GM12878 (cell line): ENCODE measurements at regions not wholly inside any gene's neighbourhood (a gene's known extent, or its start where the extent isn't known, plus 50 kb on each side); places are given as distances from the start of the nearest gene placed in this dataset.

Source experiments
- ATAC-seq: fragments of 200-7000 bp; cut with Tn5 transposase; 3 replicates; pipeline ENCODE4 v1.9.1; 2020; ENCODE audit warnings: mild to moderate bottlenecking, moderate library complexity
- BruUV-seq: library from RNA; stranded (reverse); fragments of 400-500 nt; replicated peaks from 2 replicates; lab custom pipeline; 2021; lab: Mats Ljungman, UMichigan
- CTCF ChIA-PET: fragments of 300-600 bp; sonication (Branson Sonifier 250); formaldehyde crosslinking; extraction: SDS; loops from one replicate; lab custom pipeline; 2021; ENCODE audit warnings: inconsistent platforms; lab: Yijun Ruan, JAX
- POLR2A ChIA-PET: fragments of 350-600 bp; formaldehyde crosslinking; extraction: SDS; loops from one replicate; lab custom pipeline; 2021; ENCODE audit warnings: inconsistent platforms; lab: Charles Lee
- RAD21 ChIA-PET: fragments of 300-600 bp; sonication (Branson Sonifier 250); formaldehyde crosslinking; loops from one replicate; lab custom pipeline; 2023; ENCODE audit warnings: antibody characterized with exemption; ENCODE audit not compliant: unreplicated experiment; lab: Charles Lee
- SMC1A ChIA-PET: fragments of 300-600 bp; sonication (Branson Sonifier 250); formaldehyde crosslinking; loops from one replicate; lab custom pipeline; 2023; ENCODE audit not compliant: unreplicated experiment, uncharacterized antibody; lab: Charles Lee
- DNase-seq: peaks from one replicate; pipeline ENCODE4 v3.0.0-alpha.2; 2011; ENCODE audit warnings: low read depth, low spot score
- FAIRE-seq: peaks from 3 replicates; lab custom pipeline; 2011; peaks lifted over from hg19 to GRCh38; lab: Jason Lieb, UNC
- H2AFZ ChIP-seq: 2 replicates; pipeline ENCODE4 v1.6.0; 2011; ENCODE audit warnings: low read depth, low read length, control low read depth; ENCODE audit not compliant: control insufficient read depth
- H3K27ac ChIP-seq: 2 replicates; pipeline ENCODE4 v1.5.1; 2011; ENCODE audit warnings: control low read depth; ENCODE audit not compliant: control insufficient read depth, insufficient read depth
- H3K27me3 ChIP-seq, 2 experiments: replicated peaks in 1 of 2; 2 replicates each; pipeline versions ENCODE4 v1.6.0 to v1.6.1; 2011; ENCODE audit warnings: low read length in 1 of 2; ENCODE audit not compliant: control insufficient read depth in 2 of 2, insufficient read depth in 2 of 2
- H3K36me3 ChIP-seq, 2 experiments: 2 replicates each; pipeline ENCODE4 v1.5.1; 2011; ENCODE audit warnings: low read length in 1 of 2; ENCODE audit not compliant: control insufficient read depth in 2 of 2, insufficient read depth in 2 of 2
- H3K4me1 ChIP-seq: 2 replicates; pipeline ENCODE4 v1.6.1; 2011; ENCODE audit warnings: mild to moderate bottlenecking, low read length, moderate library complexity, mixed read lengths; ENCODE audit not compliant: control insufficient read depth, insufficient read depth
- H3K4me2 ChIP-seq: 2 replicates; pipeline ENCODE4 v1.6.0; 2011; ENCODE audit warnings: control low read depth; ENCODE audit not compliant: control insufficient read depth, insufficient read depth
- H3K4me3 ChIP-seq: fragments of 200-600 bp; sonication (generic); 2 replicates; pipeline ENCODE4 v1.5.1; 2016
- H3K79me2 ChIP-seq: 2 replicates; pipeline ENCODE4 v1.6.0; 2011; ENCODE audit warnings: low read length; ENCODE audit not compliant: control insufficient read depth, insufficient read depth
- H3K9ac ChIP-seq: 2 replicates; pipeline ENCODE4 v1.8.0; 2011; ENCODE audit warnings: low read length, control low read depth, mixed read lengths; ENCODE audit not compliant: control insufficient read depth, insufficient read depth
- H3K9me3 ChIP-seq: replicated peaks from 3 replicates; pipeline ENCODE4 v1.5.1; 2011; ENCODE audit warnings: mild to moderate bottlenecking, low read length; ENCODE audit not compliant: control insufficient read depth, insufficient read depth
- H4K20me1 ChIP-seq: 2 replicates; pipeline ENCODE4 v1.6.0; 2011; ENCODE audit not compliant: control insufficient read depth, insufficient read depth
- ASH2L ChIP-seq: fragments of 300-600, 200-600 bp; sonication (generic); IDR thresholded peaks from 2 replicates; pipeline ENCODE4 v1.6.1; 2017; ENCODE audit warnings: low read depth, mild to moderate bottlenecking, borderline replicate concordance
- BCL11A ChIP-seq: IDR thresholded peaks from 2 replicates; pipeline ENCODE4 v1.6.1; 2011; ENCODE audit warnings: low read depth, low read length
- CBFB ChIP-seq: IDR thresholded peaks from 2 replicates; pipeline ENCODE4 v1.6.1; 2016; ENCODE audit warnings: antibody characterized with exemption, low read depth
- E2F8 ChIP-seq: fragments of 450-650 bp; IDR thresholded peaks from 2 replicates; pipeline ENCODE4 v1.6.1; 2018; ENCODE audit warnings: mild to moderate bottlenecking, low read depth, moderate library complexity; ENCODE audit not compliant: partially characterized antibody
- HDAC2 ChIP-seq: fragments of 200-600 bp; sonication (generic); IDR thresholded peaks from 2 replicates; pipeline ENCODE4 v1.6.1; 2017
- IRF5 ChIP-seq: fragments of 450-650 bp; IDR thresholded peaks from 2 replicates; pipeline ENCODE4 v1.6.1; 2017; ENCODE audit warnings: borderline replicate concordance
- MTA3 ChIP-seq: IDR thresholded peaks from 2 replicates; pipeline ENCODE4 v1.6.1; 2012; ENCODE audit warnings: low read length, inconsistent platforms, borderline replicate concordance
- MXI1 ChIP-seq: fragments of 150-350 bp; IDR thresholded peaks from 2 replicates; pipeline ENCODE4 v1.6.1; 2011; ENCODE audit warnings: low read depth, mild to moderate bottlenecking, inconsistent platforms, low read length, improper control_type of control experiment
- NR2C1 ChIP-seq: fragments of 450-650 bp; IDR thresholded peaks from 2 replicates; pipeline ENCODE4 v1.6.1; 2017; ENCODE audit warnings: antibody characterized with exemption, mild to moderate bottlenecking, moderate library complexity
- SIN3A ChIP-seq: IDR thresholded peaks from 2 replicates; pipeline ENCODE4 v1.6.1; 2012; ENCODE audit warnings: low read depth, low read length, improper control_type of control experiment
- WRNIP1 ChIP-seq: IDR thresholded peaks from 2 replicates; pipeline ENCODE4 v1.6.1; 2011; ENCODE audit warnings: low read depth, low read length, improper control_type of control experiment, borderline replicate concordance
- ZBED1 ChIP-seq: IDR thresholded peaks from 2 replicates; pipeline ENCODE4 v1.6.1; 2016; ENCODE audit warnings: borderline replicate concordance
- ZBTB40 ChIP-seq: fragments of 450-650 bp; IDR thresholded peaks from 2 replicates; pipeline ENCODE4 v1.6.1; 2016; ENCODE audit warnings: mild to moderate bottlenecking, moderate library complexity, borderline replicate concordance
- WGBS: methylation state at CpG from one replicate; pipeline ENCODE4 v1.1.6; 2016; ENCODE audit warnings: low lambda C conversion rate; ENCODE audit not compliant: insufficient replicate concordance, insufficient coverage; ENCODE audit errors: missing lambda C conversion rate; 5-methylcytosine and 5-hydroxymethylcytosine counted together
- in situ Hi-C: fragments of 300-500 bp; cut with MboI; formaldehyde crosslinking; loops from 9 replicates; pipeline ENCODE4 v1.14.3; 2018; ENCODE audit warnings: mixed read lengths
- intact Hi-C: fragments of 100-400 bp; cut with micrococcal nuclease; formaldehyde crosslinking; loops from one replicate; pipeline ENCODE4 v1.14.2; 2022; ENCODE audit not compliant: unreplicated experiment

- H3K27me3 ChIP-seq, result no peaks in the 10 kb centered on the region; a peak in 1 of 4 replicates
- SMC1A ChIA-PET, result no interaction called here
- CTCF ChIA-PET, result interaction anchor here (0.9 kb wide), 1 partner anchor 65 kb away, joined by 3 read pairs; no protein-coding TSS in a partner anchor
- H3K36me3 ChIP-seq, result no peaks in the 10 kb centered on the region
- RAD21 ChIA-PET, result no interaction called here
- ATAC-seq, result no peak
- no peak overlapping the region for H2AFZ ChIP-seq
- H3K9me3 ChIP-seq, result no peaks in the 10 kb centered on the region
- H3K27ac ChIP-seq, result no peak overlapping the region
- WGBS, result 9% methylated on average over 6 of the region's 6 CpGs
- H3K9ac ChIP-seq, result no peak overlapping the region
- in situ Hi-C loops (no loop called here), intact Hi-C loops (no loop called here)
- DNase-seq, result no peak
- POLR2A ChIA-PET, result no interaction called here
- H3K4me1 ChIP-seq, result no peaks in the 10 kb centered on the region
- no peak for FAIRE-seq
- H3K4me3 ChIP-seq, result no peak overlapping the region
- no peaks in the 10 kb centered on the region for H4K20me1 ChIP-seq
- no peak for TF ChIP-seq MTA3
- no peak for TF ChIP-seq ZBED1
- no peak for TF ChIP-seq ASH2L
- no peak for TF ChIP-seq E2F8
- TF ChIP-seq WRNIP1, result no peak
- no peak for TF ChIP-seq BCL11A
- TF ChIP-seq MXI1, result no peak
- no peak for TF ChIP-seq SIN3A
- no peak for TF ChIP-seq ZBTB40
- TF ChIP-seq IRF5, result no peak
- TF ChIP-seq CBFB, result no peak
- TF ChIP-seq NR2C1, result no peak
- no peak for TF ChIP-seq HDAC2
- H3K79me2 ChIP-seq, result no peaks in the 10 kb centered on the region
- BruUV-seq, result no TSS peak
- H3K4me2 ChIP-seq, result no peak overlapping the region
Observed at GRCh38 chr6:165950316-165950715, 217.3 kb downstream of the TBXT start.
